NCI-H2171 treated with DMSO at 0.1 percent for 48 hours (cell line): ENCODE measurements at regions not wholly inside any gene's neighbourhood (a gene's known extent, or its start where the extent isn't known, plus 50 kb on each side); places are given as distances from the start of the nearest gene placed in this dataset.
"Not testable (repeated sequence)": the region's sequence is repeated elsewhere in the genome, so short reads cannot be mapped to it uniquely, and the experiment has no call there.

Experiments
- DNase-seq: peaks from one replicate; lab custom pipeline; 2025; lab: John Stamatoyannopoulos, UW

- not testable (repeated sequence) for DNase-seq
These were observed 664.6 kb upstream of the DPPA4 start for GRCh38 chr3:110001905-110002304.

- no peak for DNase-seq
These were observed 669.6 kb upstream of the DPPA4 start for GRCh38 chr3:110006913-110007312.

GRCh38 chr3:110015231-110015963 is 678.1 kb upstream of the DPPA4 start:
- no peak for DNase-seq

- no peak for DNase-seq
These were observed 679.0 kb upstream of the DPPA4 start for GRCh38 chr3:110016235-110016815.

GRCh38 chr3:110017304-110017703 is 680.0 kb upstream of the DPPA4 start:
- DNase-seq, result no peak

- no peak for DNase-seq
These were observed 684.3 kb upstream of the DPPA4 start for GRCh38 chr3:110021659-110022058.

GRCh38 chr3:110023022-110023421 is 685.7 kb upstream of the DPPA4 start:
- DNase-seq, result not testable (repeated sequence)

GRCh38 chr3:110026421-110026820 is 689.1 kb upstream of the DPPA4 start:
- DNase-seq, result no peak

- DNase-seq, result no peak
These were observed 690.2 kb upstream of the DPPA4 start for GRCh38 chr3:110027446-110028080.

- no peak for DNase-seq
These were observed 694.6 kb upstream of the DPPA4 start for GRCh38 chr3:110031975-110032374.

- no peak for DNase-seq
These were observed 722.1 kb upstream of the DPPA4 start for GRCh38 chr3:110059431-110059830.

- no peak for DNase-seq
These were observed 725.4 kb upstream of the DPPA4 start for GRCh38 chr3:110062716-110063115.

GRCh38 chr3:110063178-110063577 is 725.8 kb upstream of the DPPA4 start:
- no peak for DNase-seq

GRCh38 chr3:110066206-110066605 is 728.9 kb upstream of the DPPA4 start:
- DNase-seq, result no peak

- DNase-seq, result no peak
These were observed 730.2 kb upstream of the DPPA4 start for GRCh38 chr3:110067527-110067926.

GRCh38 chr3:110069761-110070160 is 732.4 kb upstream of the DPPA4 start:
- DNase-seq, result no peak

GRCh38 chr3:110070161-110070916 is 733.0 kb upstream of the DPPA4 start:
- DNase-seq, result no peak

GRCh38 chr3:110074095-110074494 is 736.7 kb upstream of the DPPA4 start:
- no peak for DNase-seq

GRCh38 chr3:110077093-110077492 is 739.7 kb upstream of the DPPA4 start:
- DNase-seq, result no peak

GRCh38 chr3:110093411-110093810 is 756.1 kb upstream of the DPPA4 start:
- no peak for DNase-seq

GRCh38 chr3:110093812-110094401 is 756.6 kb upstream of the DPPA4 start:
- DNase-seq, result no peak

GRCh38 chr3:110099711-110100110 is 762.4 kb upstream of the DPPA4 start:
- DNase-seq, result no peak
